ENCODE measurements at regions not wholly inside any gene's neighbourhood (a gene's known extent, or its start where the extent isn't known, plus 50 kb on each side); places are given as distances from the start of the nearest gene placed in this dataset.

DNA sequence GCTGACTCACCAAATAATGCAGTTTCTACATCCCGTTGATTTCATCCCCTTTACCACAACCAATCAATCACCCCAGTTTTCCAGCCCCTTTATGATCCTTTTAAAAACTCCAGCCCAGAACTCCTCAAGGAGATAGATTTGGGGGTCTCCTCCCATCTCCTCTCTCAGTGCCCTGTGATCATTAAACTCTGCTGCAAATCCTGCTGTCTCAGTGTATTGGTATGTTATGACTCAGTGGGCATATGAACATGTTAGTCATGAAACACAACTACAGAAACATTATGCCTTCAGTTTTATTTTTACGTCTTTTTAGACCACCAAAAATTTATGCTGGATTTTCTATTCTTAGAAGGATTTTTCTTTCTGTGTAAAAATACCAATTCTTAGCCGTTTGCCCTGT, 213.7 kb downstream of the DIPK2A start:
- intact Hi-C loops (cut with DNase I): no loop called here
- DNase-seq: no peak
- ATAC-seq: no peak

DNA sequence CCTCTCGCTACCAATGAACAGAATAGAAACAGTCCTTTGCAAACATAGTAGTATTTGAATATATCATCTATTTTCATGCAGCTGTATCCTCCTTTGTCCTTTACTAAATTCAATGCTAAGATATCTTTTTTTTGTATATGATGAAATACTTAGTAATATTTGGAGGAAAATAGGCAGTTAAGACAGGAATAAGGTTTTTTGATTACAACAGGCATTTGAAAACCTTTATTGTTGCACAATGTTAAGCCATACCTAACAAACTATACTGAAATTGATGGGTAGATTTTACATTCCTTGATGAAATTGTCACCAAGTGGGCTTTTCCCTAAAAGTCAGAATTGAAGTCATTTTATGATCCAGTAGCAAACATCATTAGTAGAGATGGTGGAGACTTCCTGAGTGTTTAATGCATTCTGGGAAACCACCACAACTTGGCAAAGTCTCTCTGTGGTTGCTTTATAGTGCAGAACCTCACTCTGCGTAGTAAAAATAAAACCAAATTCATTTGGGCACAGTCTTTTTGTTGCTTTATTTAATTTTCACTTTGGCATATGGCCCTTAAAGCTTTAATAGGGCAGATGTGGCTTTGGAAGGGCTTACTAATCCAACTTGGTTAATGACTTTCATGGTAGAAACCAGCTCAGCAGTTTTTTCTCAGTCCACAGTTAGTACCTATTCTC, 216.0 kb downstream of the DIPK2A start:
- intact Hi-C loops (cut with DNase I): no loop called here
- DNase-seq (no peak), ATAC-seq (no peak)

DNA sequence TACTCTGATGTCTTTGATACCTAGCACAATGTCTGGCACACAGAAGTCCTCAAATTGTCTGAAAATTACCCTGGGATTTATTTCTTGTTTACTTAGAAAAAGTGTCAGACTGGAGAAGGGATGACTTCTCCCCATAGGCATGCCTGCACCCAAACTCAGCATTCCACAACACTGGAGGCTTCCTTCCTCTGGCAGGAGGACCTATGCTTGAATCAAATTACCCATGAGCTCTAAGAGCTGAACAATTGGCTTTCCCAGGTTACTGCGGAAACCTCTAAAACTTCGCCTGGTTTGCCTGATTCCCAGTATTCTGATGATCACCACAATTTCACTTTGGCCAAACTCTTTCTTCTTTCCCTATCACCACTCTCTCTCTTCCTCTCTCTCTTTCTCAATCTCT, 217.4 kb downstream of the DIPK2A start:
- ATAC-seq (no peak), DNase-seq (no peak)
- intact Hi-C loops (cut with DNase I): no loop called here

DNA sequence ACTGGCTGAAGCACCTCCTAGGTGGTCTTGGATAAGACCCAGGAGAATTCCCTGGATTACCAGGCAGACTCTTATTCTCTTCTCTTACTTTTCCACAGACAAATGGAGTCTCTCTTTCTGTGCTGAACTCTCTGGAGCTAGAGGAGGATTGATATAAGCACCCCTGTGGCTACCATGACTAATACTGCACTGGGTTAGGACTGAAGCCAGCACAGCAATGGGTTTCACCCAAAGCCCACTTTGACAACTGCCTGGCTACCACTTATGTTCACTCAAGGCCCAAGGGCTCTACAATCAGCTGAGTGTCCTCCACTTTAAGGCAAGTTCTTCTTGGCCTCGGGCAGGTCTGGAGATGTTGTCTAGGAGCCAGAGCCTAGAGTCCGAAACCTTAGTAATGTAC, 225.5 kb downstream of the DIPK2A start:
- ATAC-seq: no peak
- no peak for DNase-seq
- intact Hi-C loops (cut with DNase I): no loop called here

DNA sequence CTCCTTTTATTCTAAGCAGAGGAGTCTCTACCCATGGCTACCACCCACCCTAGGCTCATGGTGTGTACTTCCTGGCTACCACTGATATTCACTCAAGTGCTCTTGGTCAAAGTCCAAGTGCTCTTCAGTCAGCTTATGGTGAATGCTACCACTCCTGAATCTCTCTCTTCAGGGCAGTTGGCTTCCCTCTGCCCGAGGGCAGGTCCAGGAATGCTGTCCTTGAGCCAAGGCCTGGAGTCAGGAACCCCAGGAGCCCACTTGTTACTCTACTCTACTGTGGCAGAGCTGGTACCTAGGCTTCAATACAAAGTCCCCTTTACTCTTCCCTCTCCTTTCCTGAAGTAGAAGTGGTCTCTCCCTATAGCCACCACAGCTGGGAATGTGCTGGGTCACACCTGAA, 226.0 kb downstream of the DIPK2A start:
- no peak for ATAC-seq
- intact Hi-C loops (cut with DNase I): no loop called here
- DNase-seq: no peak

DNA sequence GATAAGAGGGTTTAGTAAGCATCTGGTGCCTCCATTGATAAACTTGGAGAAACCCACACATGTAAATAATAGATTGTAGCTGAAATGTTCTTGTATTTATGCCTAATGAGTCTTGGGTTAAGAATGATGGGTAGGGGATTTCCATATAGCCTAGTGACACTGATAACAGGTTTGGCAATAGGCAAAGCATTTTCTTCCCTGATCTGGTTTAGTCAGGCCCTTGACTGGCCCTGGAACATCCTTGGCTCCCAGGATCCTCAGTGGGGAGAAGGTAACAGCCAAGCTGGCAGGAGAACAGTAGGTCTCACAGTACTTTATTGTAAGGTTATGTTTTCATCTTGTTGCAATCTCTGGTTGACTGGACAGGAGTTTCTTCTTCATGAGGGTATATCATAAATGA, 228.4 kb downstream of the DIPK2A start:
- intact Hi-C loops (cut with DNase I): no loop called here
- no peak for ATAC-seq

DNA sequence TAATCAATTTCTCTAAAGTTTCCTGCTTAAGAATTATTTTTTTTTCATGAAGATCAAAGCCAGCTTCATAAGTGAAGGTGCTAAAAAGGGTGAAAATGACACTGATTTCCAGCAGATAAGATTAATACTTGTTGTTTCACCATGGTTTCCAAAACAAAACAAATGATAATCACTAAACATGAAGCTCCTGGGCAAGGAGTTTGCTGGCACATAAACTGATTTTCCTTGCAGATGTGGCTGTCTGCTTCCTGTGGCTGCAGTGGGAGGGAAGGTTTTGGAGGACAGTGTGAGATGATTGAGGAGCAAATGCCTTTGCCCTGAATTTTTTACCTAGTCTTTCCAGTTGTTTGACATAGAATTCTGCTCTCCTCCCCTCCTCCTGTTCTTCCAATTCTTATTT, 228.8 kb downstream of the DIPK2A start:
- DNase-seq (no peak), ATAC-seq (peak in 1 of 2 donors; percentile 30)
- intact Hi-C loops (cut with DNase I): no loop called here

More for the DNA sequence above, 228.4 kb downstream of the DIPK2A start:
- DNase-seq: no peak

DNA sequence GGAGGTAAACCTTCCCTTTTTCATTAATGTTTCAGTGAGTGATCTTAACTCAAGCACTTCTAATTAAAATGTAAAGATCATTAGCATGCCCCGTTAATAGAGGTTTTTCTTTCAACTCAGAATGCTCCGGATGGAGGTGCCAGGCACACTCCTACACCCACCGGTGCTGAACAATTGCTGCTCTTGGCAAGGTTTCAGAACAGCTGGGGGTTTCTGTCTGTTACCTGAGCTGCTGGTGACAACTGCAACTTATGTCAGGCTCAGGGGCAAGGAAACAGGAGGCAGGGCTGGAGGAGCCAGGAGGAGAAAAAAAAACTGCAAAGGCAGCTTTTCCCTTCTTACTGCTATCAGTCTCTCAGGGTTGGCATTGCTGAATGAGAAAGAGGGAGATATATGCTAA, 250.1 kb downstream of the DIPK2A start:
- DNase-seq (no peak), ATAC-seq (no peak)
- intact Hi-C loops (cut with DNase I): no loop called here

DNA sequence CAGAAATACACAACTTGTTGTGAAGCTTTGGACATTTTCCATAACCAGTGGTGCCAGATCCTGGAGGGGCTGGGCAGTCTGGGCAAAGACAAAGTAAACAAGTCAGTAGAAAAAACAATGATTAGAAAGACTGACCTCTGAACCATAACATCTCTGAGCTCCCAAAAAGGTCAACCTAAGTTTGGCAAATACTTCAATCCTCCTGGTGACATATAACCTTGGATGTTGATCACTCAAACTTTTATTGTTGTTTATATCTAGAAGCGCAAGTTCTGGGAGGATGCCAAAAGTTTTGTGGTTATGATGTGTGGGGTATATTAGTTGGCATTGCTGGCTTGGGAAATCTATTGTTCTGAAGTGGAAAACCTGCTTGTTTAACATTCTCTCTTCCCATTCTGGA, 257.7 kb downstream of the DIPK2A start:
- intact Hi-C loops (cut with DNase I): no loop called here
- DNase-seq (no peak), ATAC-seq (no peak)

DNA sequence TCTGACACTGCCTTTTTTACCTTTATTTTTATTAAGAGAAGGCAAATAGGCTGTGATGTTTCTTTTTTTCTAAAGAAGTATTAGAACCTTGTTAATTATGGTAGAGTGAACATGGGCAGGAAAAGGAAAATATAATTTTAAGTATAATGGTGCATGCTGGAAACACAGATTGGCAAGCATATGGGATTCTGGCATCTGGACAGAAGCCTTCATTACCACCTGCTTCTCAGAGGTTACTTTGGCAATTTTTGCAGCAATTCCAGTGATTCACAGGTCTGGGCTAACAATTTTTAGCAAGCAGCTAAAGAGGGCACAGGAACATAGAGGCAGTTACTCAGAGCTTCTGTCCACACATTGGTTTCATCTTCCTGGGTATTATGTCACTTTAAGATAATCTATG, 258.3 kb downstream of the DIPK2A start:
- intact Hi-C loops (cut with DNase I): no loop called here
- ATAC-seq (no peak), DNase-seq (no peak)

DNA sequence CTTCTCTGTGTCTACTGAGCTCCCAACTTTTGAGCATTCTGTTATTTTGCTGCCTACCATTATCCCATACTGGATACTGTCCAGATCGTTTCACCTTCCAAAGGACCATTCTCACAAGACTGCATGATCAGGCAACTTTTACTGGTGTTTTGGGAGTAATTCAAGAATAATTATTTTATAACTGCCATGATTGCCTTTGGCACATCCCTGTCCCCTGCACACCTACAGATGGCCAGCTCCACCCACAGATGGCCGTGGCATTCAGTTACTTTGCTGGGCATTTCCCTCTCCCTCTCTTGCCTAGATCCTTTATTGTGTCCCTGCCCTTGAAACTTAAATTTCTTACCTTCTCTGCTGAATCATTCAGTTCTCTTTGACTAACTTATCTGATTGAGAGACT, 263.9 kb downstream of the DIPK2A start:
- intact Hi-C loops (cut with DNase I): no loop called here
- no peak for ATAC-seq
- DNase-seq: no peak

DNA sequence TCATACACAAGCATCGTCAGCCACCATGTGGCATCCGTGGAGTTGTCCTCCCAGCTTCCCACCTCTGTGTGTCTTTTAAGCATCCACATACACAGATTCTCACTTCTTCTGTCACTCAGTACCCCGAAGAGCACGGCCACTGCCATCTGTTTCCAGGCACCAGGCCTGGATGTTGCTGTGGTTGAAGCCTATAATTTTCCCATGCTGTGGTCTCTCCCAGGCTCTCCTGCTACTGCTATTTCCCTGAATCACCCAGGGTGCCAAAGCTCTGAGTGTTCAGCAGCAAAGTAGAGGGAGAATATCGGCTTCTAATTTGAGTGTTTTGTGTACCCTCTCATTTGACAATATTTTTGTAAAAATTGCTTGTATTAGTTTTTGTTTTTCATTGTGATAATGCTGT, 265.7 kb downstream of the DIPK2A start:
- intact Hi-C loops (cut with DNase I): no loop called here
- DNase-seq (no peak), ATAC-seq (no peak)

DNA sequence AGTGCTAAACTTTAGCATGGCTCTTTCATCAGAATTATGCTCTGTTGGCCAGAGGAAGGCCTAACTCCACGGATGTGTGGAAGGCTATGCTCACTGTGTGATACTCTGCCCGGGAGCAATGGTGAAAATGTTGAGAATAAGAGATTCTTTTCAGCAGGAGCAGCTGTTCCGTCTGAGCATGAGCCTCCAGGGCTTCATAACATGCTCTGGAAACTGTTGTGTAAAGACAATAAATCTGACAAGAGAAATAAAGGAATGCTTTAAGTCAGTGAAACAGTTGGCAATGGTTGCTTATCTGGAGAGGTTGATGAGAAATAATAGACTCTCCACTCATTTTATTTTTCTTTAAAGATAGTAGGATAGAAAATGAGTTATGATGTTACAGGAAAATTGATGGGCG, 269.8 kb downstream of the DIPK2A start:
- intact Hi-C loops (cut with DNase I): no loop called here
- DNase-seq: no peak
- ATAC-seq: no peak

DNA sequence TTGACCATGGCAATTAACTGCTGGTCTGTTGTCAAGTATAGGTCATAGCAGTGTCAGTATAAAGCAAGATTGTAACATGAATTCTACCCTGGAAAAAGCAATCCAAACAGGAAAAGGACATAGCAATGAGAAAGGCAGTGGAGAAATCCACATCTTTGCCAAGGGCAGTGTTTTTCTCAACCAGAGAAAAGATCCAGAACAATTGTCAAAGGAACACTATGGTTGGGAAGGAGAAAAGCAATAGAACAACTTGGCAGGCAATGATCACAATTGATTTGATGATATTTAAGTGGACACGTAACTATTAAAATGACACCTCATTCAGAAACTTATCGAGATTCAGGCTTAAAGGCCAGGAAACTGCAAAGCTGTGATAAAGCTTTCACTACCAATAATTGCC, 271.1 kb downstream of the DIPK2A start:
- intact Hi-C loops (cut with DNase I): no loop called here
- ATAC-seq: no peak

DNA sequence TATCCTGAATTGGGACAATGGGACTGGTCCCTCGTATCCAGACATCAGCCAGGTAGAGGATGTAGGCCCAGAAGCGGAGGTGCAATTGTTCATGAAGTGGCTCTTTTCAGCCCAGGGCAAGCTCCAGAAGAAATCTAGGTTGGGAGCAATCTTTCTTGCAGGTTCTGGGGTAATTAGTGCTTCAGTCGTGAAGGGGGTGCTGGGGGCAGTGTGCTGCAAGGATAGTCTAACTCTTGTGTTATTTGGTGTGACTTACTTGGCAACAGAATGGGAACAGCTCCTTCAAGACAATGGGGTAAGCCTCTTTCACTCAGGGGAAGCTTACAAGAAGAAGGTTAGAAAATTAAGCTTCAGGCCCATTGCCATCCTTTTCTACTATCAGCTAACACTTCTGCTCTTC, 273.0 kb downstream of the DIPK2A start:
- no peak for DNase-seq
- intact Hi-C loops (cut with DNase I): no loop called here
- ATAC-seq: no peak

More for the DNA sequence above, 271.1 kb downstream of the DIPK2A start:
- DNase-seq: no peak

DNA sequence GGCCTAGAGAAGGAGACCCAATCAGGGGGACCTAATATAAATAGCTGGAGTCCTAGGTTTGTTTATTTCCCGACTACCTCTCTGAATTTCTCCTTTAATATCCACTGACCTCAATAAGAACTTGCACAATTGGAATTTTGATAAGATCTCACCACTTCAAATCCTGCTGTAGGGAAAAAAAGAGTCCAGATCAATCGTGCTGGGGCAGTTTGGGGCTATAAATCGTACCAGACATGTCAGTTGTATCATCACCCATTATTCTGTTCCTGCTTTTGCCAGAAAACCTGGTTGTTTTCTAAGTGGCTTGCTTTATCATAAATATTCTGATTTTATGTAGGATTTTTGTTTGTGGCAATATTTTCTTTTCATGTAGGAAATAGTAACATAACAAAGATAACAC, 281.3 kb downstream of the DIPK2A start:
- ATAC-seq (no peak), DNase-seq (no peak)
- intact Hi-C loops (cut with DNase I): no loop called here

DNA sequence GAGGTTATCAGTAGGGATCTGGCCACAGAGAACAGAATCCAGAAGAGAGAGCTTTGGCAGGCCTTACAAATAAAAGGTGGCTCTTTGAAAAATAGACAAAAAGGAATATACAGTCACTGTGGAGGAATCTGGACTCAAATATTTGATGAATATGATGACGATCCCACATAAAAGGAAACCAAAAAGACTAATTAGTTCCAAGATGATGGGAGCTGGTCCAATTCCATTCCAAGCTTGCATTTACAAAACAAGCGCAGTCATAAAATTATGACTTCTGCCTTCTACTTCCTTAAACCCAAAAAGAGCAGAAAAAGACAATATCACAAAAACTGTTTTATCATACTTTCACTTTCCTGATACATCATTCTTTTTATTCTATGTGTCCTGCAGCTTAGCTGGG, 285.8 kb downstream of the DIPK2A start:
- no peak for ATAC-seq
- intact Hi-C loops (cut with DNase I): no loop called here

DNA sequence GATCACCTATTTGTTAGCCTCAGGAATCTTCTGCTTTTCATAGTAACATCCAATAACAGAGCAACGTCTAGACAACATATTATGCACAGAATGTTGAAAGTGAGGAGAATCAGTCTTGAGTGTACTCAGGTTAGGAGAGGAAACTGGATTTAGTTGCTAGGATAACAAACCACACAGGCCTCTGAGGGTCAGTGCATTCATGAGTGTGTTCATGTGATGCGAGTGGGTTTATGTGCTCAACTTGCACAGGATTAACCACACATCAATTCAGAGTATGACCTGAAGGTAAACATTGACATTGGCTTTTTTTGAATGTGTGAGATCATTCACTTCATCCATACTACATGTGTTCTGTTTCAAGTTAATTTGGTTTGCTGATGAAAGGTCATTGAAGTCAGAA, 287.6 kb downstream of the DIPK2A start:
- no peak for ATAC-seq
- intact Hi-C loops (cut with DNase I): no loop called here
- DNase-seq: no peak

More for the DNA sequence above, 285.8 kb downstream of the DIPK2A start:
- DNase-seq: no peak

DNA sequence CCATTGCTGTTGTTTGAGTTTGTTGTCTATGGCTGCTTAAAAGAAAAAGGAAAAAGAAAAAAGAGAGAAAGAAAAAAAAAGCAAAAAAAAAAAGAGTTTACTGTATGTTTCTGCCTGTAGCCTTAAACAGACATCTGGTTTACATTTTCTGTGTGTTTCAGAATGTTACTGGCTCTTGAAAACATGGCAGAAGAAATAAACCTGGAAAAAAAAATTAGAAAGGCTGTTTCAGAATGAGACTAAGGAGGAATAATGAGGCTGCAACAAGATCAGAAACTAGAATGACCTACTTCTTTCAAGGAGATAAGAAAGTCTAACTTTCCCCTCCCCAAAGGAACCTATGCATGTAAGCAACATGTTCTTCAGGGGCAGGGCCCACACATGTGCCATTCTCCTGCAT, 292.1 kb downstream of the DIPK2A start:
- DNase-seq (no peak), ATAC-seq (no peak)
- intact Hi-C loops (cut with DNase I): no loop called here

DNA sequence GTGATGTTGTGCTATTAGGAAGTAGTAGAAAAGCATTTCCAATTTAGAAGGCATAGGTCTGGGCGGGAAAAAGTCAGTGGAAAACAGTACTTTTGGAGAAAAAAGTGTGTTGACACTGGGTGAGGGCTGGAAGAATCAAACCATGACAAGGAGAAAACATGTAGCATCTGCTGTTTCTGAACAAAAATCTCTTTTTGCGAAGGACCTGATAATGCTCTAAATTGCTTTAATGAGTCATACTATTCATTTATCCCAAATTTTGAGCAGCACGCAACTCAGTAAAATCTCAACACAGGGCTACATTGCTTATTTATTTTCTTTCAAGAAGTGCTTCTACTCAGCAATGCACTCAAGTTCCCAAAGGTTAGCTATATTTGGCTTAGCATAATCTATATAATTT, 292.7 kb downstream of the DIPK2A start:
- intact Hi-C loops (cut with DNase I): no loop called here
- ATAC-seq: peak in 1 of 2 donors; percentile 69
- no peak for DNase-seq

DNA sequence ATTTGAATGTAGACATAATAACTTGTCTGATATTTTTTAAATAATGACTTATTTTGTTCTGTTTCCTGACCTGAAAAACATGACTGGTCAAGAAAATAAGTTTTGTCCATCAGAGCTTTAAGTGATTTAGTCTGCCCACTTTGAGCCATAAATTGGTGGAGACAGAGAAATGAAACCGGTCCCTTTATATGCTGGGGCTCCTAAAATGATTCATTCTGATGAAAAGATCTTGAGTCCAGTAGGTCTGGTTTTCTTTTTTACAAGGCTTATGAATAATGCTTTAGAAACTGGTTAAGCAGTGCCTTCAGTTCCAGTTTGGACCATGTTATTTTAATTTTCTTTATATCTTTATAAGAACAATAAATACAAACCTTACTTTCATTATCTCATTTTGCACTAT, 293.2 kb downstream of the DIPK2A start:
- no peak for DNase-seq
- peak in 1 of 2 donors; percentile 57 for ATAC-seq
- intact Hi-C loops (cut with DNase I): no loop called here

DNA sequence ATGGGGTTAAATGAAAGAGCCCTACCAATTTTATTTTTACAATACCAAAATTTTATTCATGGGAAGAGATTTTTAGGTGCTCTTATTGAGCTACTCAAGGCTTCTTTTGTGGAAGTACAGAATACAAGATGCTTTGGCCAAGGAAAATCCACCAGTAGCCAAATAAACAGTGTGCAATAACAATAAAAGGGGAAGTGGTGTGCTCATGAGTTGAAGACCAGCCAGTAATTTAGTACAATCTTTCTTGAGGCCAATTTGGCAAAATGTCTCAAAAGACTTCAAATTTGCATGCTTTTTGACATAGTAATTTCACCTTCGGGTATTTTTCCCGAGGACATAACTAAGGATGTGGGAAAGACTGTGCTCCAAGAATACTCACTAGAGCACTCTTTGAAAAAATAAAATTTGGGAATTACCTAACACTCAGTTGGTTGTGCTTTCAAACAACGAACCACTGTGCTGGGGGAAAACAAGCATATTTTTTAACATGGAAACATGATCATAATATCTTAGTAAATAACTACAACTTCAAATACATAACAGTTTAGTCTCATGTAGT, 294.0 kb downstream of the DIPK2A start:
- ATAC-seq: peak; percentile 71 to 92
- intact Hi-C loops (cut with DNase I): no loop called here
- no peak for DNase-seq

All from left cardiac atrium (tissue), 4 donors.